PC-9 (cell line): ENCODE measurements at regions not wholly inside any gene's neighbourhood (a gene's known extent, or its start where the extent isn't known, plus 50 kb on each side); places are given as distances from the start of the nearest gene placed in this dataset.
"Not testable (repeated sequence)": the region's sequence is repeated elsewhere in the genome, so short reads cannot be mapped to it uniquely, and the experiment has no call there.

Experiments
- BruUV-seq: library from RNA; stranded (reverse); fragments of 400-500 nt; replicated peaks from 2 replicates; lab custom pipeline; 2021; lab: Mats Ljungman, UMichigan
- CTCF ChIA-PET: fragments of 300-600 bp; sonication (Branson Sonifier 250); formaldehyde crosslinking; loops from one replicate; lab custom pipeline; 2022; ENCODE audit warnings: antibody characterized with exemption; lab: Charles Lee
- POLR2A ChIA-PET: fragments of 300-600 bp; sonication (Branson Sonifier 250); formaldehyde crosslinking; loops from one replicate; lab custom pipeline; 2022; ENCODE audit warnings: antibody characterized with exemption; ENCODE audit not compliant: unreplicated experiment; lab: Charles Lee
- DNase-seq, 2 experiments: peaks; one replicate each; pipeline versions ENCODE4 v3.0.0 to v3.0.0-alpha.2; 2015 to 2022; ENCODE audit warnings: mixed read lengths in 1 of 2
- H2AFZ ChIP-seq: fragments of 200-600 bp; sonication (generic); 2 replicates; pipeline ENCODE4 v1.8.1; 2017; ENCODE audit warnings: antibody characterized with exemption
- H3F3A ChIP-seq: fragments of 200-600 bp; sonication (generic); 2 replicates; pipeline ENCODE4 v1.8.1; 2017; ENCODE audit warnings: antibody characterized with exemption, mild to moderate bottlenecking, low read depth; ENCODE audit not compliant: insufficient read depth
- H3K27ac ChIP-seq: fragments of 200-600 bp; sonication (generic); 2 replicates; pipeline ENCODE4 v1.6.1; 2016; ENCODE audit warnings: mixed run types
- H3K27me3 ChIP-seq: fragments of 200-600 bp; sonication (generic); 2 replicates; pipeline ENCODE4 v1.6.1; 2016; ENCODE audit warnings: low read depth, mixed run types; ENCODE audit not compliant: insufficient read depth
- H3K36me3 ChIP-seq: fragments of 200-600 bp; sonication (generic); 2 replicates; pipeline ENCODE4 v1.6.1; 2016; ENCODE audit warnings: low read depth, mixed run types
- H3K4me1 ChIP-seq: fragments of 200-600 bp; sonication (generic); replicated peaks from 2 replicates; pipeline ENCODE4 v1.6.1; 2016; ENCODE audit warnings: mixed run types; ENCODE audit not compliant: insufficient read depth
- H3K4me2 ChIP-seq: fragments of 200-600 bp; sonication (generic); 2 replicates; pipeline ENCODE4 v1.6.1; 2017; ENCODE audit warnings: mixed run types
- H3K4me3 ChIP-seq: fragments of 200-600 bp; sonication (generic); 2 replicates; pipeline ENCODE4 v1.6.1; 2016; ENCODE audit warnings: mixed run types
- H3K79me2 ChIP-seq: fragments of 200-600 bp; sonication (generic); 2 replicates; pipeline ENCODE4 v1.6.1; 2017; ENCODE audit warnings: low read depth, mixed run types
- H3K9me2 ChIP-seq: fragments of 200-600 bp; sonication (generic); 2 replicates; pipeline ENCODE4 v1.8.1; 2017; ENCODE audit warnings: mild to moderate bottlenecking; ENCODE audit not compliant: insufficient read depth
- H3K9me3 ChIP-seq: fragments of 200-600 bp; sonication (generic); 2 replicates; pipeline ENCODE4 v1.8.1; 2016; ENCODE audit warnings: low read depth; ENCODE audit not compliant: insufficient read depth
- H4K20me1 ChIP-seq: fragments of 200-600 bp; sonication (generic); 2 replicates; pipeline ENCODE4 v1.8.1; 2017; ENCODE audit not compliant: insufficient read depth
- intact Hi-C: fragments of 100-400 bp; cut with micrococcal nuclease; formaldehyde crosslinking; loops from one replicate; pipeline ENCODE4 v1.10.0; 2022; ENCODE audit not compliant: unreplicated experiment

DNA sequence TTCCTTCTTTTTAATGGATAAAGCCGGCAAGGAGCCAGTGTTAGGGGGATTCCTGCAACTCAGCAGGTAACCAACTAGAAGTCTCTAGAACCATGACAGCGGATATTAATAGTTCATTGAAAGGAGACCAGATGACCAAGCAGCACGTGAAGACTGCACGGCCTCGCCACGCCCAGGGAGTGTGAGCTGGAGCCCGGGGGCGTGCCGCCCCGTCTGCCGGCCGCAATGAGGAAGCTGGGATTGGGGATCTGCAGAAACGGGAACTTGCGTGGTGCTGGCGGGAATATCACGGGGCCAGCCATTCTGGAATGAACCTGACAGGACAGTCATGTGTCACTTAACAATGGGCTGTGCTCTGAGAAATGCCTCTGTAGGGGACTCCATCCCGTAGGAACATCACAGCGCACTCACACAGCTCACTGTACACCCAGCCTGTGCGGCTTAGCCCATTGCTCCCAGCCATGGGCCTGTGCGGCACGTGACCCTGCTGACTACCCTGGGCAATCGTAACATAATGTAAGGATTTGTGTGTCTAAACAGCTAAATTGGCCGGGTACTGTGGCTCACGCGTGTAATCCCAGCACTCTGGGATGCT, 4092.8 kb upstream of the TPTE start:
- BruUV-seq, H3F3A ChIP-seq, H3K4me2 ChIP-seq, H2AFZ ChIP-seq, H3K36me3 ChIP-seq, H3K27me3 ChIP-seq, intact Hi-C loops, H3K27ac ChIP-seq, H3K4me1 ChIP-seq, POLR2A ChIA-PET, CTCF ChIA-PET, H3K4me3 ChIP-seq, H3K79me2 ChIP-seq, H3K9me2 ChIP-seq, DNase-seq, H3K9me3 ChIP-seq, H4K20me1 ChIP-seq: not testable (repeated sequence)

DNA sequence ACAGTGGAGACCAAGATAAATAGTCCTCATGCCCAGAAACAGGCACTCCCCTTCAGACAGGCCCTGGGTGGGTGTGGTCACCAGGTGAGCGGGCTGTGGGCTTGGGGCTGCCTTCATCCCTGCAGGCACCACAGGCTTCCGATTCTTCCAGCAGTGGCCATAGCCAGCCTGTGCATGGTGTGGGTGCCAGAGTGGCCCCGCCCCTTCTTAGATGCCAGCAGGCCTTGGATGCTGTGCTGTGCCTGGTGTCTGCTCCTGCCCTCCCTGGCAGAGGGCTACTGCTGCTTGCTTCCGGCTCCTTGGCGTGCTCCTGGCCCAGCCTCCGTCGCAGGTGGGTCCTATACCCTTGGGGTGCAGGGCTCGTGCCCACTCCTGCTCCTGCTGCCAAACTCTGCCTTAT, 4091.5 kb upstream of the TPTE start:
- H3K4me1 ChIP-seq, DNase-seq, H2AFZ ChIP-seq, H3K9me3 ChIP-seq, H4K20me1 ChIP-seq, intact Hi-C loops, H3K27ac ChIP-seq, H3K4me3 ChIP-seq, H3F3A ChIP-seq, H3K27me3 ChIP-seq, BruUV-seq, CTCF ChIA-PET, H3K79me2 ChIP-seq, H3K4me2 ChIP-seq, H3K36me3 ChIP-seq, H3K9me2 ChIP-seq, POLR2A ChIA-PET: not testable (repeated sequence)

DNA sequence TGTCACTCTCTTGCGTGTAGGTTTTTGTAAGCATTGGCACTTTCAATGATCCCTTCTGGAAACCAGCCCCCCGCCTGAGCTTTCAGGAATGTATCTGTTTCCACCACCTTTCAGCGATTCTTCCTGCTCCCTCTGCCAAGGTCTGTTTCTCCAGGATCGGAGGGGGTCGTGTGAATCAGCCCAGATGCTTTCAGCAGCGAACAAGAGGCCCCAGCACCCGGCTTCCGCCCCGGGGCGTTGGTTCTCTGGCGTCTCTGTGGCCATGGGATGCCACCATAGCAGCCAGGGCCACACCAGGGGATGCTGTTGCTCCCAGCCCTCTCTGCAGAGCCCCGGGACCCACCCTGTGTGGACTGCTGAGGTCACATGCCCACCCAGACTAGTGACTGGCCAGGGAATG, 4088.2 kb upstream of the TPTE start:
- CTCF ChIA-PET, H3K4me1 ChIP-seq, H3K36me3 ChIP-seq, H3K9me2 ChIP-seq, H3K9me3 ChIP-seq, H2AFZ ChIP-seq, BruUV-seq, H3F3A ChIP-seq, POLR2A ChIA-PET, H3K27me3 ChIP-seq, H3K4me3 ChIP-seq, H3K79me2 ChIP-seq, H4K20me1 ChIP-seq, intact Hi-C loops, DNase-seq, H3K27ac ChIP-seq, H3K4me2 ChIP-seq: not testable (repeated sequence)

- H3K4me2 ChIP-seq, H3K79me2 ChIP-seq, H3K36me3 ChIP-seq, H3K4me1 ChIP-seq, H2AFZ ChIP-seq, H3F3A ChIP-seq, H3K9me3 ChIP-seq, CTCF ChIA-PET, BruUV-seq, H3K4me3 ChIP-seq, POLR2A ChIA-PET, intact Hi-C loops, H3K27me3 ChIP-seq, H3K9me2 ChIP-seq, H3K27ac ChIP-seq, H4K20me1 ChIP-seq, DNase-seq: not testable (repeated sequence)
These were observed 4085.2 kb upstream of the TPTE start for GRCh38 chr21:6436205-6436604.

DNA sequence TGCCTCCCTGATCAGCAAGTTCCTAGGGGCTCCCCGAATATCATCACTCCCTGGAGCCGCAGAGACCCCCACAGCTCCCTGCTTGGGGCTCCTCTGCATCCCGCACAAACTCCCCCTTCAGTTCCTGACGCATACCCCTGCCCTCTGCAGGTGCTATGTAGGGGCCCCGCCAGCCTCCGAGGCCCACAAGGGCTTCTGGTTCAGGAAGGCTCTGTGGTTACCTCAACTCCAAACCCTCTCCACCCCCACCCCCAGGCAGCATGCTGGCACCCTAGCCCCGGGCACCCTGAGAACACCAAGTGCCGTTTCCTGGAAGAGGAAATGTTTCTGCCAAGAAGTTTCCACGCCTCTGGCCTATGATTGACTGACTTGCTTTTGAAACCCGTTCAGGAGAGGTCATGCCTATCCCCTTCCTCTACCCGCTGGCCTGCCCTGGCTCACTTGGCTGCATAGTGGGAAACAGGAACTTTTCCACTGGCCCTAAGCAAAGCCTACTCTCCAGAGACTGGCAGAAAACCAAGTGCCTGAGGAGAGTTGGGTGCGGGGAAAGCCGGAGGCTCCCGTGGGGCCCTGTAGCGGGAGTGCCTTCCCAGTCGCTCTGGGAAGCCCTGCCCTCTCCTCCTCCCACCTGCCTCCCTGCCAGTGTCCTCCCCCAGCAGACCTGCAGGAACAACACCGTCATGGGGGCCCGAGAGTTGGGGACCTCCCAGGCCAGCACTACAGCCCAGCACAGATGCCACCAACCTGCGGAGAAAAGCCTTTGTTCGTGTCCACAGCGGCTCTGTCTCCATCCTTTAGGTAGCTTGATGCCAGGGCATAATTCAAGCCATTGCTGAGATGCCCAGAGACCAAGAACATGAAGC, 4084.2 kb upstream of the TPTE start:
- H2AFZ ChIP-seq, H3K79me2 ChIP-seq, POLR2A ChIA-PET, H3K36me3 ChIP-seq, H3K4me1 ChIP-seq, H3K27ac ChIP-seq, H3K4me2 ChIP-seq, intact Hi-C loops, H3F3A ChIP-seq, CTCF ChIA-PET, BruUV-seq, H3K4me3 ChIP-seq, H3K9me2 ChIP-seq, H4K20me1 ChIP-seq, H3K9me3 ChIP-seq, H3K27me3 ChIP-seq: not testable (repeated sequence)
- peak in 1 of 2 experiments; percentile 3 for DNase-seq

GRCh38 chr21:6437834-6438187, 4083.6 kb upstream of the TPTE start:
- H2AFZ ChIP-seq, H3K9me3 ChIP-seq, DNase-seq, intact Hi-C loops, H3K36me3 ChIP-seq, CTCF ChIA-PET, H3K4me1 ChIP-seq, H4K20me1 ChIP-seq, H3K4me3 ChIP-seq, H3F3A ChIP-seq, H3K79me2 ChIP-seq, H3K9me2 ChIP-seq, H3K27me3 ChIP-seq, BruUV-seq, H3K27ac ChIP-seq, POLR2A ChIA-PET, H3K4me2 ChIP-seq: not testable (repeated sequence)

- H3K4me3 ChIP-seq, H3K27me3 ChIP-seq, H3K4me2 ChIP-seq, H4K20me1 ChIP-seq, BruUV-seq, H3K79me2 ChIP-seq, POLR2A ChIA-PET, H3K27ac ChIP-seq, DNase-seq, H3K9me3 ChIP-seq, intact Hi-C loops, H3F3A ChIP-seq, H3K36me3 ChIP-seq, H3K4me1 ChIP-seq, H3K9me2 ChIP-seq, CTCF ChIA-PET, H2AFZ ChIP-seq: not testable (repeated sequence)
These were observed 4082.3 kb upstream of the TPTE start for GRCh38 chr21:6439058-6439457.
